Parathyroid adenoma (tissue), 2 donors: ENCODE measurements at regions not wholly inside any gene's neighbourhood (a gene's known extent, or its start where the extent isn't known, plus 50 kb on each side); places are given as distances from the start of the nearest gene placed in this dataset.

Experiments
- H2AFZ ChIP-seq: fragments of 300-600 bp; sonication (generic); one replicate; pipeline ENCODE4 v1.7.0; 2017; ENCODE audit warnings: antibody characterized with exemption, mild to moderate bottlenecking
- H3K27ac ChIP-seq: fragments of 300-600 bp; sonication (generic); one replicate; pipeline ENCODE4 v1.7.0; 2017
- H3K27me3 ChIP-seq: fragments of 300-600 bp; sonication (generic); one replicate; pipeline ENCODE4 v1.7.0; 2017; ENCODE audit warnings: low read length; ENCODE audit not compliant: control insufficient read depth, insufficient read depth
- H3K36me3 ChIP-seq: fragments of 300-600 bp; sonication (generic); one replicate; pipeline ENCODE4 v1.7.0; 2017; ENCODE audit warnings: low read length; ENCODE audit not compliant: control insufficient read depth, insufficient read depth
- H3K4me1 ChIP-seq: fragments of 300-600 bp; sonication (generic); one replicate; pipeline ENCODE4 v1.7.0; 2017; ENCODE audit warnings: control low read depth
- H3K4me2 ChIP-seq: fragments of 300-600 bp; sonication (generic); one replicate; pipeline ENCODE4 v1.7.0; 2017; ENCODE audit warnings: low read length
- H3K4me3 ChIP-seq: fragments of 300-600 bp; sonication (generic); one replicate; pipeline ENCODE4 v1.7.0; 2017; ENCODE audit warnings: low read depth, low read length
- H3K79me2 ChIP-seq: fragments of 300-600 bp; sonication (generic); one replicate; pipeline ENCODE4 v1.7.0; 2017; ENCODE audit warnings: control low read depth
- H3K9ac ChIP-seq: fragments of 300-600 bp; sonication (generic); one replicate; pipeline ENCODE4 v1.7.0; 2017; ENCODE audit warnings: mild to moderate bottlenecking
- H3K9me3 ChIP-seq: fragments of 300-600 bp; sonication (generic); one replicate; pipeline ENCODE4 v1.7.0; 2017; ENCODE audit warnings: low read length; ENCODE audit not compliant: control insufficient read depth
- CTCF ChIP-seq: fragments of 300-600 bp; sonication (generic); IDR thresholded peaks from one replicate; pipeline ENCODE4 v1.7.0; 2017; ENCODE audit warnings: antibody characterized with exemption, mild to moderate bottlenecking
- donor health status: primary hyperparathyroidism.

- no peak overlapping the region for H3K4me2 ChIP-seq
- H3K9ac ChIP-seq = no peak overlapping the region
- no peaks in the 10 kb centered on the region for H3K4me1 ChIP-seq
- no peaks in the 10 kb centered on the region for H3K36me3 ChIP-seq
- no peaks in the 10 kb centered on the region for H3K79me2 ChIP-seq
- H3K27ac ChIP-seq = no peak overlapping the region
- no peaks in the 10 kb centered on the region for H3K27me3 ChIP-seq
- no peak overlapping the region for H3K4me3 ChIP-seq
- TF ChIP-seq CTCF = no peak
- no peak overlapping the region for H2AFZ ChIP-seq
- H3K9me3 ChIP-seq = no peaks in the 10 kb centered on the region
Measured at GRCh38 chr3:127477396-127477795, 113.1 kb downstream of the TPRA1 start.

- no peak overlapping the region for H3K4me2 ChIP-seq
- H3K79me2 ChIP-seq = no peaks in the 10 kb centered on the region
- H3K36me3 ChIP-seq = no peaks in the 10 kb centered on the region
- TF ChIP-seq CTCF = no peak
- no peaks in the 10 kb centered on the region for H3K27me3 ChIP-seq
- no peak overlapping the region for H3K9ac ChIP-seq
- no peak overlapping the region for H3K4me3 ChIP-seq
- no peaks in the 10 kb centered on the region for H3K9me3 ChIP-seq
- no peak overlapping the region for H2AFZ ChIP-seq
- no peaks in the 10 kb centered on the region for H3K4me1 ChIP-seq
- H3K27ac ChIP-seq = no peak overlapping the region
Measured at GRCh38 chr3:127476936-127477335, 113.6 kb downstream of the TPRA1 start.

GRCh38 chr3:127475975-127476705 lies 114.4 kb downstream of the TPRA1 start:
- no peak overlapping the region for H3K27ac ChIP-seq
- no peaks in the 10 kb centered on the region for H3K9me3 ChIP-seq
- H3K79me2 ChIP-seq = no peaks in the 10 kb centered on the region
- no peak for TF ChIP-seq CTCF
- H3K4me2 ChIP-seq = no peak overlapping the region
- no peaks in the 10 kb centered on the region for H3K4me1 ChIP-seq
- no peaks in the 10 kb centered on the region for H3K36me3 ChIP-seq
- no peak overlapping the region for H3K4me3 ChIP-seq
- H3K27me3 ChIP-seq = no peaks in the 10 kb centered on the region
- no peak overlapping the region for H2AFZ ChIP-seq
- H3K9ac ChIP-seq = no peak overlapping the region

GRCh38 chr3:127475391-127475790 lies 115.1 kb downstream of the TPRA1 start:
- H3K4me3 ChIP-seq = no peak overlapping the region
- no peak overlapping the region for H2AFZ ChIP-seq

More at GRCh38 chr3:127475391-127475790, 115.1 kb downstream of the TPRA1 start:
- H3K27ac ChIP-seq = no peak overlapping the region
- no peak for TF ChIP-seq CTCF
- no peaks in the 10 kb centered on the region for H3K36me3 ChIP-seq
- no peak overlapping the region for H3K4me2 ChIP-seq
- H3K27me3 ChIP-seq = no peaks in the 10 kb centered on the region
- no peaks in the 10 kb centered on the region for H3K79me2 ChIP-seq
- no peaks in the 10 kb centered on the region for H3K4me1 ChIP-seq
- H3K9ac ChIP-seq = no peak overlapping the region
- no peaks in the 10 kb centered on the region for H3K9me3 ChIP-seq
